Glutamatergic neuron (in vitro differentiated cells): ENCODE measurements at regions not wholly inside any gene's neighbourhood (a gene's known extent, or its start where the extent isn't known, plus 50 kb on each side); places are given as distances from the start of the nearest gene placed in this dataset.
"Not testable (repeated sequence)": the region's sequence is repeated elsewhere in the genome, so short reads cannot be mapped to it uniquely, and the experiment has no call there.

Source experiments
- DNase-seq: peaks from one replicate; pipeline ENCODE4 v3.0.0; 2022
- H3K27ac Mint-ChIP-seq: one replicate; pipeline ENCODE4 v1.8.0; 2020; ENCODE audit warnings: mild to moderate bottlenecking, mixed read lengths, inconsistent platforms; ENCODE audit not compliant: unreplicated experiment
- H3K27me3 Mint-ChIP-seq: one replicate; pipeline ENCODE4 v1.8.0; 2020; ENCODE audit warnings: mild to moderate bottlenecking, moderate library complexity, mixed read lengths, inconsistent platforms; ENCODE audit not compliant: unreplicated experiment
- H3K36me3 Mint-ChIP-seq: one replicate; pipeline ENCODE4 v1.8.0; 2020; ENCODE audit warnings: mild to moderate bottlenecking, mixed read lengths, inconsistent platforms; ENCODE audit not compliant: unreplicated experiment
- H3K4me1 Mint-ChIP-seq: one replicate; pipeline ENCODE4 v1.8.0; 2020; ENCODE audit warnings: mild to moderate bottlenecking, low read depth, mixed read lengths, inconsistent platforms; ENCODE audit not compliant: unreplicated experiment
- H3K4me3 Mint-ChIP-seq: one replicate; pipeline ENCODE4 v1.8.0; 2020; ENCODE audit warnings: mild to moderate bottlenecking, mixed read lengths, inconsistent platforms; ENCODE audit not compliant: unreplicated experiment
- H3K9me3 Mint-ChIP-seq: one replicate; pipeline ENCODE4 v1.8.0; 2020; ENCODE audit warnings: mild to moderate bottlenecking, moderate library complexity, mixed read lengths, inconsistent platforms; ENCODE audit not compliant: unreplicated experiment
- CTCF ChIP-seq: fragments of 200-600 bp; sonication (generic); IDR thresholded peaks from one replicate; pipeline ENCODE4 v1.5.0; 2021; ENCODE audit not compliant: partially characterized antibody, unreplicated experiment

DNA sequence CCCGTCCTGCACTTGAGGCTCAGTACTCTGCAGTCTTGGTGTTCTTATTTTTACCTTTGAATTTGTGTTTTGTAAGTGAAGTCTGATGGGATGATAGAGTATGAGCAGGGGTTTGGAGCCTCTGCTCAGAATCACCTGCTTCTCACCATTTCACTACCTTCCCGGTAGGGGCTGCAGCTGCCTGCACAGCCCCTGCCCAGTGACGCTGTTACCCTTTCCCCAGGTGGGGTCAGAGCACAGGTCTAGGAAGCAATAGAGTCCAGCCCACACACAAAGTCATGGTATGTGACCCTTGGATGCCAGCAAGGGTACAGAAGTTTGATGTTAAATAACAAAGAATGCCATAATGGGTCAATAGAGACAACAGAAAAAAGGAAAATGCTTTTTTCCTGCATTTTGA, 101.8 kb upstream of the TCF21 start:
- Mint-ChIP-seq H3K36me3 (no peaks in the 10 kb centered on the region), H3K27ac (no peak overlapping the region), H3K9me3 (no peaks in the 10 kb centered on the region), H3K4me3 (no peak overlapping the region), H3K27me3 (no peaks in the 10 kb centered on the region), H3K4me1 (no peaks in the 10 kb centered on the region)
- DNase-seq = no peak
- TF ChIP-seq CTCF = no peak

DNA sequence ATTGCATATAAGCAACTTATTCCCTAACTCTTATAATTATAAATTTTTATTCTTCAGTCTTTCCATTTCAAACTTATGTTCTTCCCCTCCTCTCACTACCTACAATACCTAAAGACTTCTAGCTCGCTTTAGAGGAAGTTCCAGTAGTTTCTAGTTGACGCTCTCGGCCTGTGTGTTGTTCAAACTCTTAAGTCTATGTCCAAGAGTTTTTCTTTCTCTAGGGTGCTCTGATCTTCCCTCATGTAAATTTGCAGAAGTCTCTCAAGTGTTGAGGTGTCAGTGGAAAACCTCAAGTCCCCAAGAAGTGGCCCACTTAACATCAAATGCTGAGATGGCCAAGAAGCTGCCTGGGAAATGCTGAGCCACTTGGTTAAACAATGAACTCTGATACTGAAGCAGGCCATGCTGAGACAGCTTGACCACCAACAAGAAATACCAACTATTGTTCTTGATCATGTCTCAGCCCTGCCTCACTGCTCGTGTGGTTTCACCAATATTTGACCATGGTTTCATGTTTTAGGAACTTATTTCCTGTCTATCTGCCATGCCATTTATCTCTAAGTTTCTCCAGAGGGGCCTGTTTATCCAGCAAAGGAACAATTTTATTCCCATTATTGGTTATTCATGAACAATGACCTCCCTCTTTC, 100.9 kb upstream of the TCF21 start:
- Mint-ChIP-seq H3K4me1 (no peaks in the 10 kb centered on the region), H3K27me3 (no peaks in the 10 kb centered on the region), H3K36me3 (no peaks in the 10 kb centered on the region), H3K27ac (no peak overlapping the region), H3K9me3 (no peaks in the 10 kb centered on the region), H3K4me3 (no peak overlapping the region)
- no peak for TF ChIP-seq CTCF
- no peak for DNase-seq

- H3K36me3 Mint-ChIP-seq = no peaks in the 10 kb centered on the region
- DNase-seq = no peak
- no peak for TF ChIP-seq CTCF
- H3K9me3 Mint-ChIP-seq = no peaks in the 10 kb centered on the region
- H3K27me3 Mint-ChIP-seq = no peaks in the 10 kb centered on the region
- no peak overlapping the region for H3K27ac Mint-ChIP-seq
- H3K4me1 Mint-ChIP-seq = no peaks in the 10 kb centered on the region
- H3K4me3 Mint-ChIP-seq = no peak overlapping the region
These were observed 100.4 kb upstream of the TCF21 start for GRCh38 chr6:133788556-133788955.

GRCh38 chr6:133789449-133789848, 99.5 kb upstream of the TCF21 start:
- not testable (repeated sequence) for H3K27ac Mint-ChIP-seq, DNase-seq, H3K9me3 Mint-ChIP-seq, H3K4me1 Mint-ChIP-seq, H3K4me3 Mint-ChIP-seq, H3K27me3 Mint-ChIP-seq, H3K36me3 Mint-ChIP-seq

- H3K4me1 Mint-ChIP-seq, H3K4me3 Mint-ChIP-seq, H3K27me3 Mint-ChIP-seq, DNase-seq, H3K27ac Mint-ChIP-seq, H3K36me3 Mint-ChIP-seq, H3K9me3 Mint-ChIP-seq: not testable (repeated sequence)
These were observed 98.2 kb upstream of the TCF21 start for GRCh38 chr6:133790756-133791155.

GRCh38 chr6:133795051-133795450, 93.9 kb upstream of the TCF21 start:
- not testable (repeated sequence) for H3K27ac Mint-ChIP-seq, H3K36me3 Mint-ChIP-seq, H3K4me1 Mint-ChIP-seq, H3K4me3 Mint-ChIP-seq, H3K9me3 Mint-ChIP-seq, DNase-seq, H3K27me3 Mint-ChIP-seq
